ENCODE measurements at regions not wholly inside any gene's neighbourhood (a gene's known extent, or its start where the extent isn't known, plus 50 kb on each side); places are given as distances from the start of the nearest gene placed in this dataset.

DNA sequence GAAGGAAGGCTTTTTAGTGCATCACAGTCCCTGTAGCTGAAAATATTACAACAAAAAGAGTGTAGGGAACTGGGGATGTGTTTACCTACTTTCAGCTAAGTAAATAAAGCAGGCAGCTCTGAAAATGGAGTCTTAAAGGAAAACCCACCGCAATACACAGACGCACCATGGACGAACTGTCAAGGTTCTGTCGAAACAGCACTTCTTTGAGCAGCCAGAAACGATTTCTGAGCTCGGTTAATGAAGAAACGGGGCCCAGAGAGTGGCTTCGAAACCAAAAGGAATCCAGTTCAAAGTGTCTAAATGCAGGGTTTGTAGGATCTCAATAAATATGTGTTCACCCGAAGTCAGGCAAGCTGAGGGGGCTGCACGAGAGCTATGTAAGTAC lies 275.4 kb upstream of the NEBL start:
- TF ChIP-seq POLR2AphosphoS5 (IDR thresholded peaks at IDR 0.05; ENCODE audit: low read depth, low read length) (no peak), SPI1 (IDR thresholded peaks at IDR 0.05; ENCODE audit: low read depth, low read length) (no peak), POLR2A (IDR thresholded peaks at IDR 0.05; ENCODE audit: low read depth, low read length) (no peak), TAF1 (IDR thresholded peaks at IDR 0.05; ENCODE audit: low read depth, low read length) (no peak), POU2F2 (IDR thresholded peaks at IDR 0.05; ENCODE audit: low read depth, low read length) (no peak)

Data from GM12891 (cell line).